Lower leg skin (tissue), 4 donors: ENCODE measurements at regions not wholly inside any gene's neighbourhood (a gene's known extent, or its start where the extent isn't known, plus 50 kb on each side); places are given as distances from the start of the nearest gene placed in this dataset.

Experiments used
- DNase-seq, 2 donors: peaks; one replicate each; pipeline ENCODE4 v3.0.0-alpha.2; 2019; ENCODE audit warnings: low spot score in 2 of 2
- H3K4me3 ChIP-seq: fragments of 200-600 bp; sonication (generic); 2 replicates; pipeline ENCODE4 v1.5.1; 2017; ENCODE audit warnings: mild to moderate bottlenecking, low read depth; ENCODE audit not compliant: poor library complexity, severe bottlenecking
- CTCF ChIP-seq, 3 donors: fragments of 450-650 bp; IDR thresholded peaks; one replicate each; pipeline ENCODE4 v1.5.1; 2016; ENCODE audit warnings: antibody characterized with exemption in 3 of 3, mild to moderate bottlenecking in 3 of 3, moderate library complexity in 2 of 3
- POLR2A ChIP-seq, 2 donors: fragments of 450-650 bp; IDR thresholded peaks; one replicate each; pipeline ENCODE4 v1.6.1; 2016 to 2017; ENCODE audit warnings: antibody characterized with exemption in 2 of 2, mild to moderate bottlenecking in 1 of 2, moderate library complexity in 1 of 2
- WGBS, 2 donors: methylation state at CpG; one replicate each; pipeline ENCODE4 v1.1.5; 2018; 5-methylcytosine and 5-hydroxymethylcytosine counted together
- intact Hi-C: fragments of 100-400 bp; cut with DNase I; formaldehyde crosslinking; loops from one replicate; pipeline ENCODE4 v1.15.0; 2023; ENCODE audit warnings: low total_unique reads

DNA sequence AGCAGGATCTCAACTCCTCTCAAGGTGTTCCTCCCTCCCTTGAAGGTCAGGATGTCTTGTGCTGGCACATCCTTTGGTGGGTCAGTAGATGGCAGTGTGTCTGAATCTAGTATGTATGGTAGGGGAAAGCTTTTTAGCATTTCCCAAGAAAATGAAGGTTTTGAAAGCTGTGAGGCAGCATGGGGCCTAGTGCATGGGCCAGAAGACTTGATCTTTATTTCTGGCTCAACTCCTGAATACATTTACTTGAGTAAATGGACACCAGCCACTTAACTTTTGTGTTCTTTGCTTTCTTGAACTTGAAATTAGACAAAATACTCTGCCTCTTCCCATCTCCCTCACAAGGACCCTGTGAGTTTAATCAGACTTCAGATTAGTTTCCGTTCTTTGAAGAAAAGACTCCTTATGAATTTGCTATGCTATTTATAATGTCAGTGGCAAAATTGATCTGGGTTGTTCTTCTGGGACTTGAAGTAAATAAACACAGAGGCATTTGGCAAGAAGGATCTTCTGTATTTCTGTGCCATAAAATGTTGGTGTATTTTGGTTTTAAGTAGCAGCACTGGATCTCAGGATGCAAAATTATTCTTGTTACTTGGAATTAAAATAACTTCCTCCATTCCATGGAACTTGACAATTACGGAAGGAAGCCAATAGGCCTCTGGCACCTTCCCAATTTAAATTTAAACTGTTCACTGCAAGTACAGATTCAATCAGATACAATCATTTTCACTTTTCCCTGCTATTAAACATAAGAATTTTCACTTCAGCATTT, 288.8 kb downstream of the CASP12 start:
- intact Hi-C loops = no loop called here
- no peak for DNase-seq
- WGBS, 2 donors = 21 to 26% methylated on average over 2 of the region's 2 CpGs
- TF ChIP-seq CTCF (IDR thresholded peaks at IDR 0.05) (peak in 1 of 3 donors; percentile 24), POLR2A (IDR thresholded peaks at IDR 0.05) (no peak)
- no peak overlapping the region for H3K4me3 ChIP-seq

- no peak overlapping the region for H3K4me3 ChIP-seq
- WGBS, 2 donors = 78% methylated on average over 4 of the region's 4 CpGs
- DNase-seq = no peak
- no peak for TF ChIP-seq CTCF (IDR thresholded peaks at IDR 0.05)
- intact Hi-C loops = no loop called here
Measured at GRCh38 chr11:104602643-104603042, 295.6 kb downstream of the CASP12 start.

DNA sequence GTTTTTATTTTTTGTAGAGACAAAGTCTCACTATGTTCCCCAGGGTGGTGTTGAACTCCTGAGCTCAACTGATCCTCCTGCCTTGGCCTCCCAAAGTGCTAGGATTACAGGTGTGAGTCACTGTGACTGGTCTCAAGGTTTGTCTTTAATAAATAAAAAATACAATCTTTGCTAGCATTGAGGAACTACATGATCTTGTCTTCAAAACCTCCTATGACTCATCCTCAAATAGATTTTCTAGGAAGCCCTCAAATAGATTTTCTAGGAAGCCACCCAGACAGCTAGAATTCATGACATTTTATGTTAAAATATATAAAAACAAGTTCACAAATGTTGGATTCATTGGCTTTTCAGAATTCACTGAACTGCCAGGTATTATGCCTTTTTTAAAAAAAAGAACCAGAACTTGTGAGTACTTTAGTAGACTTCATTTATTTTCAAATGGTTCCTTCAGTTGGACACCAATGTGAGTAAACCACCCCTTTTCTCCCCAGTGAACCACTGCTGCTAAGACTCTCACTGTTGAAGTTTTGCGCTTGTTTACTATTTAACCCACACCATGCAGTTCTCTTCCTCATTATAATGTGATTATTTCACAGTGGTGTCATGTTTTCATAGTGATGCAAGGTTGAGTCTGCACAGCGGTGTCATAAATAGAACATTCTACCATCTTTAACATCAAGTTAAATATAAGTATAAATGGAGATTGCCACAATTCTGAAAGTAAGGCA, 303.9 kb downstream of the CASP12 start:
- WGBS, 2 donors = 97% methylated on average over 2 of the region's 2 CpGs
- no peak overlapping the region for H3K4me3 ChIP-seq
- TF ChIP-seq CTCF (IDR thresholded peaks at IDR 0.05) = no peak
- intact Hi-C loops = no loop called here
- DNase-seq = no peak

DNA sequence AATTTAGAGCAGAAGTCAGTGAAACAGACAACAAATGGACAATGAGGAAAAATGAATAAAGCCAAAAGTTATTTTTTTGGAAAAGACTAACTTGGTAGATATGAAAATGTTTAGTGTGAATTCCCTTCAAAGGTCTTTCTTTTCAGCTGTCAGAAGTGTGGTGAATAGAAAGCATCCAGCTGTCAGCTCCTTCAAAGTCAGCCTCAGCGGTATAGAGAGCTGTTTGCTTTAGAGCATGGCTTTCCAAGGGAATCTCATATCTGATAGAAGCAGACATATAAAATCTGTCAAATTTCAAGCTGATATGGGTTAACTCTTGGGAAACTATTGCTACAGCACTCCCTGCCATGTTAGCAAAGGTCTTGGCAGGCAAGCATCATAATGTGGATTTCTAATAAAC, 309.3 kb downstream of the CASP12 start:
- DNase-seq = no peak
- intact Hi-C loops = no loop called here
- TF ChIP-seq CTCF (IDR thresholded peaks at IDR 0.05) (no peak), POLR2A (IDR thresholded peaks at IDR 0.05) (no peak)

DNA sequence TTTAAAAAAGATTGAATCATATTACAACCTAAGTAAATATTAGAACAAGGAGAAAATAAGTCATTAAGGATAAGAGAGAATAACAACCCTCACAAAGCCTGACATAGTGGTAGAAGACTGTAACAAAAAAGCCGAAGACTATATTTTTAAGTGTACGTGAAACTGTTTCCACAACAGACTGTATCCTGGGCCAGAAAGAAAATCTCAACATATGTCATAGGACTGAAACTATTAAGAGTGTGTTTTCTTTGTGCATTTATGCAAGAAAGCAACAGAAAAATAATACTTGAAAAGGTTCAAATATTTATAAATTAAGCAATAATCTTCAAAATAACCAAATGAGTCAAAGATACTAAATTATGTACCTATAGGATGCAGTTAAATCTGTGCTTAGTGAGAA, 309.8 kb downstream of the CASP12 start:
- DNase-seq = no peak
- 95 to 96% methylated on average over 2 of the region's 2 CpGs for WGBS, 2 donors
- H3K4me3 ChIP-seq = no peak overlapping the region
- TF ChIP-seq CTCF (IDR thresholded peaks at IDR 0.05) = no peak
- no peak for TF ChIP-seq POLR2A (IDR thresholded peaks at IDR 0.05)
- intact Hi-C loops = no loop called here

More for the DNA sequence above, 309.3 kb downstream of the CASP12 start:
- no peak overlapping the region for H3K4me3 ChIP-seq
- 83 to 92% methylated on average over 1 of the region's 1 CpG for WGBS, 2 donors
